IMR-90 (cell line): ENCODE measurements at regions not wholly inside any gene's neighbourhood (a gene's known extent, or its start where the extent isn't known, plus 50 kb on each side); places are given as distances from the start of the nearest gene placed in this dataset.

Experiments used
- ATAC-seq: fragments of 200-7000 bp; cut with Tn5 transposase; 2 replicates; pipeline ENCODE4 v1.9.1; 2020; ENCODE audit warnings: low read depth, mild to moderate bottlenecking, moderate library complexity
- BruUV-seq: library from RNA; stranded (reverse); fragments of 400-500 nt; replicated peaks from 2 replicates; lab custom pipeline; 2021; lab: Mats Ljungman, UMichigan
- CTCF ChIA-PET: fragments of 300-600 bp; formaldehyde crosslinking; extraction: SDS; loops from one replicate; lab custom pipeline; 2021; ENCODE audit warnings: antibody characterized with exemption; lab: Yijun Ruan, JAX
- POLR2A ChIA-PET: fragments of 300-600 bp; sonication (Branson Sonifier 250); formaldehyde crosslinking; loops from one replicate; lab custom pipeline; 2022; ENCODE audit warnings: antibody characterized with exemption; ENCODE audit not compliant: unreplicated experiment; lab: Charles Lee
- DNase-seq: peaks from one replicate; pipeline ENCODE4 v3.0.0; 2013
- H2AFZ ChIP-seq: replicated peaks from 2 replicates; pipeline ENCODE3; 2013; ENCODE audit warnings: low read length, mild to moderate bottlenecking; ENCODE audit not compliant: poor library complexity
- H2AK5ac ChIP-seq: 2 replicates; pipeline ENCODE4 v1.6.1; 2013; ENCODE audit warnings: low read depth, low read length, inconsistent platforms
- H2AK9ac ChIP-seq: replicated peaks from 2 replicates; pipeline ENCODE3; 2013; ENCODE audit warnings: mild to moderate bottlenecking, low read depth, low read length, moderate library complexity; ENCODE audit not compliant: poor library complexity
- H2BK120ac ChIP-seq: 2 replicates; pipeline ENCODE4 v1.6.1; 2013; ENCODE audit warnings: low read depth, low read length, inconsistent platforms
- H2BK15ac ChIP-seq: 3 replicates; pipeline ENCODE4 v1.6.1; 2013; ENCODE audit warnings: low read depth, low read length, inconsistent platforms
- H2BK20ac ChIP-seq: 2 replicates; pipeline ENCODE4 v1.6.1; 2013; ENCODE audit warnings: low read depth, mild to moderate bottlenecking, inconsistent platforms, low read length, moderate library complexity
- H2BK5ac ChIP-seq: 2 replicates; pipeline ENCODE4 v1.6.1; 2013; ENCODE audit warnings: mild to moderate bottlenecking, low read depth, low read length, inconsistent platforms; ENCODE audit not compliant: poor library complexity, severe bottlenecking
- H3K14ac ChIP-seq: replicated peaks from 2 replicates; pipeline ENCODE4 v1.6.1; 2013; ENCODE audit warnings: low read depth, low read length, inconsistent platforms
- H3K18ac ChIP-seq: 2 replicates; pipeline ENCODE4 v1.6.1; 2013; ENCODE audit warnings: low read depth, low read length, control low read depth
- H3K23ac ChIP-seq: 2 replicates; pipeline ENCODE4 v1.6.1; 2013; ENCODE audit warnings: low read depth, low read length, inconsistent platforms
- H3K27ac ChIP-seq: 2 replicates; pipeline ENCODE4 v1.5.1; 2013; ENCODE audit warnings: mild to moderate bottlenecking, control low read depth, low read length; ENCODE audit not compliant: insufficient read depth
- H3K27me3 ChIP-seq: 2 replicates; pipeline ENCODE4 v1.6.1; 2013; ENCODE audit warnings: low read length; ENCODE audit not compliant: control insufficient read depth, insufficient read depth
- H3K36me3 ChIP-seq: 2 replicates; pipeline ENCODE4 v1.6.1; 2013; ENCODE audit warnings: low read length, mixed read lengths; ENCODE audit not compliant: control insufficient read depth, insufficient read depth
- H3K4ac ChIP-seq: 2 replicates; pipeline ENCODE4 v1.6.1; 2013; ENCODE audit warnings: low read depth, low read length, inconsistent platforms
- H3K4me1 ChIP-seq: 2 replicates; pipeline ENCODE4 v1.6.1; 2013; ENCODE audit warnings: low read length, mixed read lengths; ENCODE audit not compliant: control insufficient read depth, insufficient read depth
- H3K4me2 ChIP-seq: 2 replicates; pipeline ENCODE4 v1.6.1; 2013; ENCODE audit warnings: low read depth, mild to moderate bottlenecking, control low read depth, low read length, moderate library complexity
- H3K4me3 ChIP-seq: 2 replicates; pipeline ENCODE4 v1.5.1; 2013; ENCODE audit warnings: low read depth, mild to moderate bottlenecking, control low read depth, low read length, moderate library complexity; ENCODE audit not compliant: insufficient read depth
- H3K56ac ChIP-seq: 2 replicates; pipeline ENCODE4 v1.6.1; 2013; ENCODE audit warnings: low read length, inconsistent platforms; ENCODE audit not compliant: insufficient read depth; ENCODE audit errors: extremely low read depth
- H3K79me1 ChIP-seq, 2 experiments: 2 replicates each; pipeline ENCODE4 v1.6.1; 2013; ENCODE audit warnings: low read length in 2 of 2, inconsistent platforms in 1 of 2, low read depth in 1 of 2
- H3K9ac ChIP-seq: 2 replicates; pipeline ENCODE4 v1.6.1; 2013; ENCODE audit warnings: low read depth, low read length, control low read depth
- H3K9me1 ChIP-seq: 2 replicates; pipeline ENCODE4 v1.6.1; 2013; ENCODE audit warnings: low read length, inconsistent platforms; ENCODE audit not compliant: insufficient read depth
- H3K9me3 ChIP-seq: 2 replicates; pipeline ENCODE4 v1.6.1; 2013; ENCODE audit warnings: low read length; ENCODE audit not compliant: control insufficient read depth, insufficient read depth
- H4K20me1 ChIP-seq: 2 replicates; pipeline ENCODE4 v1.6.1; 2013; ENCODE audit warnings: low read length, inconsistent platforms; ENCODE audit not compliant: insufficient read depth
- H4K5ac ChIP-seq: 2 replicates; pipeline ENCODE4 v1.6.1; 2013; ENCODE audit warnings: mild to moderate bottlenecking, low read depth, low read length, control low read depth
- H4K8ac ChIP-seq, 2 experiments: 2 replicates each; pipeline ENCODE4 v1.6.1; 2013; ENCODE audit warnings: low read depth in 2 of 2, low read length in 2 of 2, control low read depth in 1 of 2, inconsistent platforms in 1 of 2
- H4K91ac ChIP-seq: 2 replicates; pipeline ENCODE4 v1.6.1; 2013; ENCODE audit warnings: low read depth, low read length, inconsistent platforms; ENCODE audit not compliant: insufficient read depth
- BHLHE40 ChIP-seq: fragments of 150-350 bp; IDR thresholded peaks from 2 replicates; pipeline ENCODE4 v1.6.1; 2016; ENCODE audit warnings: mild to moderate bottlenecking, low read depth, low read length
- FOS ChIP-seq: fragments of 150-350 bp; IDR thresholded peaks from 2 replicates; pipeline ENCODE4 v1.6.1; 2016; ENCODE audit warnings: low read depth, low read length
- MAFK ChIP-seq: IDR thresholded peaks from 2 replicates; pipeline ENCODE4 v1.6.1; 2012; ENCODE audit warnings: low read depth, low read length, improper control_type of control experiment
- NFE2L2 ChIP-seq: fragments of 150-350 bp; IDR thresholded peaks from 2 replicates; pipeline ENCODE4 v1.6.1; 2016; ENCODE audit warnings: low read depth, mild to moderate bottlenecking, low read length
- RCOR1 ChIP-seq: IDR thresholded peaks from 2 replicates; pipeline ENCODE4 v1.6.1; 2012; ENCODE audit warnings: mild to moderate bottlenecking, low read length, improper control_type of control experiment; ENCODE audit not compliant: insufficient replicate concordance
- WGBS, 2 experiments: methylation state at CpG; one replicate each; pipeline versions ENCODE4 v1.1.5 to v1.1.7; 2013; ENCODE audit warnings: missing lambda C conversion rate in 2 of 2; ENCODE audit not compliant: insufficient read length in 1 of 2; ENCODE audit errors: extremely low coverage in 2 of 2; 5-methylcytosine and 5-hydroxymethylcytosine counted together
- dilution Hi-C: fragments of 300-500 bp; cut with HindIII; formaldehyde crosslinking; loops from one replicate; pipeline ENCODE4 v1.14.3; 2018; ENCODE audit warnings: low sequenced_read_pairs; ENCODE audit not compliant: unreplicated experiment
- in situ Hi-C: fragments of 300-500 bp; cut with MboI; formaldehyde crosslinking; loops from 3 replicates; pipeline ENCODE4 v1.14.3; 2019; ENCODE audit warnings: low sequenced_read_pairs, inconsistent platforms, mixed read lengths
- intact Hi-C: fragments of 100-400 bp; cut with micrococcal nuclease; formaldehyde crosslinking; loops from 2 replicates; pipeline ENCODE4 v1.10.0; 2022

GRCh38 chr7:97280950-97281349 lies 163.5 kb downstream of the SDHAF3 start:
- POLR2A ChIA-PET, result no interaction called here
- no peaks in the 10 kb centered on the region for H3K27me3 ChIP-seq

More at GRCh38 chr7:97280950-97281349, 163.5 kb downstream of the SDHAF3 start:
- WGBS, 2 experiments, result no CpG with 5 or more reads among the region's 5 CpGs
- intact Hi-C loops, result no loop called here
- no TSS peak for BruUV-seq
- H3K9ac ChIP-seq, result no peak overlapping the region
- H3K4ac ChIP-seq, result no peak overlapping the region
- no peaks in the 10 kb centered on the region for H3K79me1 ChIP-seq
- H3K4me1 ChIP-seq, result no peaks in the 10 kb centered on the region
- H2BK120ac ChIP-seq, result no peak overlapping the region
- dilution Hi-C loops, result no loop called here
- no peak for DNase-seq
- no peak overlapping the region for H3K56ac ChIP-seq
- H3K27ac ChIP-seq, result no peak overlapping the region
- no peak overlapping the region for H2AFZ ChIP-seq
- H3K14ac ChIP-seq, result no peak overlapping the region
- CTCF ChIA-PET, result no interaction called here
- no peak overlapping the region for H3K23ac ChIP-seq
- peaks cover 6% of the 10 kb centered on the region; the same call in 1 of the 2 replicates for H3K9me3 ChIP-seq
- H3K4me2 ChIP-seq, result no peak overlapping the region
- no peak for TF ChIP-seq FOS
- no peak for TF ChIP-seq RCOR1
- no peak for TF ChIP-seq NFE2L2
- TF ChIP-seq BHLHE40, result no peak
- TF ChIP-seq MAFK, result no peak
- H3K9me1 ChIP-seq, result no peaks in the 10 kb centered on the region
- no peaks in the 10 kb centered on the region for H3K36me3 ChIP-seq
- in situ Hi-C loops, result no loop called here
- no peak overlapping the region for H3K18ac ChIP-seq
- H4K91ac ChIP-seq, result no peak overlapping the region
- no peak overlapping the region for H2AK9ac ChIP-seq
- no peak overlapping the region for H4K8ac ChIP-seq
- no peak overlapping the region for H2BK5ac ChIP-seq
- no peak overlapping the region for H4K5ac ChIP-seq
- no peak overlapping the region for H2BK15ac ChIP-seq
- H2AK5ac ChIP-seq, result no peak overlapping the region
- H3K4me3 ChIP-seq, result no peak overlapping the region
- no peak for ATAC-seq
- H4K20me1 ChIP-seq, result no peaks in the 10 kb centered on the region
- no peak overlapping the region for H2BK20ac ChIP-seq
